Lung microvascular endothelial cell (primary cell): ENCODE measurements at regions not wholly inside any gene's neighbourhood (a gene's known extent, or its start where the extent isn't known, plus 50 kb on each side); places are given as distances from the start of the nearest gene placed in this dataset.
"Not testable (repeated sequence)": the region's sequence is repeated elsewhere in the genome, so short reads cannot be mapped to it uniquely, and the experiment has no call there.

ENCODE experiments used
- DNase-seq, 2 donors: peaks; one replicate each; pipeline versions ENCODE4 v3.0.0 to v3.0.0-alpha.2; 2010; ENCODE audit warnings: low read depth in 2 of 2

- peak; percentile 70 to 79 for DNase-seq
Measured at GRCh38 chr9:33623658-33624586, 99.9 kb downstream of the ANKRD18B start.

- not testable (repeated sequence) for DNase-seq
Measured at GRCh38 chr9:33628318-33628717, 104.3 kb downstream of the ANKRD18B start.

GRCh38 chr9:33628865-33629410 is 104.9 kb downstream of the ANKRD18B start:
- no peak for DNase-seq

- no peak for DNase-seq
Measured at GRCh38 chr9:33633636-33634035, 109.6 kb downstream of the ANKRD18B start.

- DNase-seq: no peak
Measured at GRCh38 chr9:33637881-33638280, 113.8 kb downstream of the ANKRD18B start.

- DNase-seq: peak in 1 of 2 donors; percentile 24
Measured at GRCh38 chr9:33638391-33638915, 114.4 kb downstream of the ANKRD18B start.

- DNase-seq: no peak
Measured at GRCh38 chr9:33645706-33646105, 121.7 kb downstream of the ANKRD18B start.

- no peak for DNase-seq
Measured at GRCh38 chr9:33649463-33649862, 125.4 kb downstream of the ANKRD18B start.

- DNase-seq: no peak
Measured at GRCh38 chr9:33651125-33651524, 127.1 kb downstream of the ANKRD18B start.

- peak in 1 of 2 donors; percentile 7 for DNase-seq
Measured at GRCh38 chr9:33659921-33660320, 135.4 kb upstream of the PRSS3 start.

GRCh38 chr9:33660772-33661171 is 134.6 kb upstream of the PRSS3 start:
- no peak for DNase-seq

- no peak for DNase-seq
Measured at GRCh38 chr9:33661176-33661575, 134.2 kb upstream of the PRSS3 start.

- no peak for DNase-seq
Measured at GRCh38 chr9:33662871-33663270, 132.5 kb upstream of the PRSS3 start.

- not testable (repeated sequence) for DNase-seq
Measured at GRCh38 chr9:33676194-33676745, 119.1 kb upstream of the PRSS3 start.

GRCh38 chr9:33676746-33677505 is 118.4 kb upstream of the PRSS3 start:
- DNase-seq: peak; percentile 7 to 26

- DNase-seq: no peak
Measured at GRCh38 chr9:33677506-33677809, 117.9 kb upstream of the PRSS3 start.

GRCh38 chr9:33677961-33678360 is 117.4 kb upstream of the PRSS3 start:
- no peak for DNase-seq

GRCh38 chr9:33682551-33682950 is 112.8 kb upstream of the PRSS3 start:
- no peak for DNase-seq

GRCh38 chr9:33684831-33685230 is 110.5 kb upstream of the PRSS3 start:
- no peak for DNase-seq

- DNase-seq: no peak
Measured at GRCh38 chr9:33686942-33687341, 108.4 kb upstream of the PRSS3 start.

- DNase-seq: no peak
Measured at GRCh38 chr9:33687779-33688178, 107.6 kb upstream of the PRSS3 start.
